ENCODE measurements at regions not wholly inside any gene's neighbourhood (a gene's known extent, or its start where the extent isn't known, plus 50 kb on each side); places are given as distances from the start of the nearest gene placed in this dataset.

DNA sequence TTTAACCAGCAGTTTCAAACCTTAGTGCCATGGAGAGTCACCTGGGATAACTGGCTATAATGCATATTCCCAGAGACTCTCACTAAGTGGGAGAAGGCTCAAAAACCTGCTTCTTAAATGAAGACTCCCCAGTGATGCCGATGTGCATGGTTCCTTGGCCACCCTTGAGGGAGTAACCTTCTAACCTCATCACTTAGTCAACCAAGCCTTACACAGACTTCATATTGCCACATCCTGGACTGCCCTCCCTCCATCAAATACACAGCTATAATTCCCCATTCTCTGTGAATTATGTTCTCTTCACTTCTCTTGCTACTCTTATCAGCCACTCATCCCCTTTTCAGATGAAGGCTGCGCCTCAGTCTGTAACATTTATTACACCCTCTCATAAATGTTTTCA, 462.9 kb upstream of the RGPD4 start:
- Histone ChIP-seq H3K27me3 (ENCODE audit: insufficient read depth, low read depth) (no peaks in the 10 kb centered on the region), H3K27ac (no peak overlapping the region), H3K9ac (no peak overlapping the region), H2AFZ (ENCODE audit: low read depth) (no peak overlapping the region), H3K4me2 (no peak overlapping the region), H3K4me1 (ENCODE audit: low read depth, poor library complexity, severe bottlenecking) (no peaks in the 10 kb centered on the region), H3K36me3 (ENCODE audit: insufficient read depth) (no peaks in the 10 kb centered on the region), H3K79me2 (ENCODE audit: insufficient read depth, low read depth) (no peaks in the 10 kb centered on the region), H4K20me1 (ENCODE audit: insufficient read depth) (no peaks in the 10 kb centered on the region), H3K4me3 (IDR thresholded peaks at IDR 0.05; ENCODE audit: insufficient read depth, low read depth, low read length) (no peak overlapping the region)
- TF ChIP-seq, protein P1, sequence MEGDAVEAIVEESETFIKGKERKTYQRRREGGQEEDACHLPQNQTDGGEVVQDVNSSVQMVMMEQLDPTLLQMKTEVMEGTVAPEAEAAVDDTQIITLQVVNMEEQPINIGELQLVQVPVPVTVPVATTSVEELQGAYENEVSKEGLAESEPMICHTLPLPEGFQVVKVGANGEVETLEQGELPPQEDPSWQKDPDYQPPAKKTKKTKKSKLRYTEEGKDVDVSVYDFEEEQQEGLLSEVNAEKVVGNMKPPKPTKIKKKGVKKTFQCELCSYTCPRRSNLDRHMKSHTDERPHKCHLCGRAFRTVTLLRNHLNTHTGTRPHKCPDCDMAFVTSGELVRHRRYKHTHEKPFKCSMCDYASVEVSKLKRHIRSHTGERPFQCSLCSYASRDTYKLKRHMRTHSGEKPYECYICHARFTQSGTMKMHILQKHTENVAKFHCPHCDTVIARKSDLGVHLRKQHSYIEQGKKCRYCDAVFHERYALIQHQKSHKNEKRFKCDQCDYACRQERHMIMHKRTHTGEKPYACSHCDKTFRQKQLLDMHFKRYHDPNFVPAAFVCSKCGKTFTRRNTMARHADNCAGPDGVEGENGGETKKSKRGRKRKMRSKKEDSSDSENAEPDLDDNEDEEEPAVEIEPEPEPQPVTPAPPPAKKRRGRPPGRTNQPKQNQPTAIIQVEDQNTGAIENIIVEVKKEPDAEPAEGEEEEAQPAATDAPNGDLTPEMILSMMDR (conservative IDR thresholded peaks at IDR 0.05; ENCODE audit: low read depth, low read length): no peak

DNA sequence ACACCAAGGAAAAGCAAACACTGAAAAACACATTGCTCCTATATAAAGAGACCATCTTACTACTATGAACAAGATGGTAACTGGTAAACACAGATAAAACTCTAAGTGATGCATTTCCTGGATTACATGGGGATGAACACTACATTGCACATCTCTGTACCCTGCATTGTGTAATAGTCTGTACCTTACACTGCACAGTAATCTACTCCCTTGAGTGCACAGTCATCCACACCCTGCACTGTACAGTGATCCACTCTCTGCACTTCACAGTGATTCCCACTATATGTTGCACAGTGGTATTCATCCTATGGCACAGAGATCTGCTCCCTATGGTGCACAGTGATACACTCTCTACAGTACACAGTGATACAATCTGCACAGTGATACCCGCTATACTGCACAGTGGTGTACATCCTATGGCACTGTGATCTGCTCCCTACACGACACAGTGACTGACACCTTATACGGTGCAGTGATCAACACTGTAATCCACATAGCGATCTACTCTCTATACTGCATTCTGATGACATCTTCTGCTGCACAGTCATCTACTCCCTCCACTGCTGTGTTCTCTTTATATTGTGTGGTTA, 462.2 kb upstream of the RGPD4 start:
- TF ChIP-seq, protein P1 (conservative IDR thresholded peaks at IDR 0.05; ENCODE audit: low read depth, low read length): no peak

DNA sequence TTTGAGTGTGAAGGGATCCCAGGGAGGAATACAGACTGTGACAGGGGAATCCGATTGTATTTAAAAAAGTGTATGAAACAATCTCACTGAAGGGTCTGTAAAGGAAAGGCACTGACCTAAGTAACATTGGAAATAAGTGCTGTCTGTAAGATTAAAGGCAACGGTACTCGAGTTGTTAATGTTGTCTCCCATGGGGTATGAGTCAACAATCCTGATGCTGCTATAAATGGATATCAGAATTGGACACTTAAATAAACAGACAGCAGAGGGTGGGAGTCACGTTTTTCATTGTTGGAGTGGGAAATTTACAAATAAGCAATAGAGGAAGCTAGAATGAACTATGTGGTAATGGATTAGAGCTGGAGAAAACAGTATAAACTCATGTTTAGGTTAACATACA, 452.4 kb upstream of the RGPD4 start:
- no peaks in the 10 kb centered on the region for H3K36me3 ChIP-seq (ENCODE audit: insufficient read depth)
- no peaks in the 10 kb centered on the region for H3K27me3 ChIP-seq (ENCODE audit: insufficient read depth, low read depth)
- no peak overlapping the region for H3K4me2 ChIP-seq
- H3K9ac ChIP-seq: no peak overlapping the region
- TF ChIP-seq, protein P1 (conservative IDR thresholded peaks at IDR 0.05; ENCODE audit: low read depth, low read length): no peak
- no peak overlapping the region for H3K27ac ChIP-seq
- no peak overlapping the region for H2AFZ ChIP-seq (ENCODE audit: low read depth)
- no peaks in the 10 kb centered on the region for H3K4me1 ChIP-seq (ENCODE audit: low read depth, poor library complexity, severe bottlenecking)
- no peaks in the 10 kb centered on the region for H3K79me2 ChIP-seq (ENCODE audit: insufficient read depth, low read depth)
- H3K4me3 ChIP-seq (IDR thresholded peaks at IDR 0.05; ENCODE audit: insufficient read depth, low read depth, low read length): no peak overlapping the region
- no peaks in the 10 kb centered on the region for H4K20me1 ChIP-seq (ENCODE audit: insufficient read depth)

More for the DNA sequence above, 462.2 kb upstream of the RGPD4 start:
- no peak overlapping the region for H3K9ac ChIP-seq
- no peaks in the 10 kb centered on the region for H3K36me3 ChIP-seq (ENCODE audit: insufficient read depth)
- no peak overlapping the region for H2AFZ ChIP-seq (ENCODE audit: low read depth)
- no peaks in the 10 kb centered on the region for H3K4me1 ChIP-seq (ENCODE audit: low read depth, poor library complexity, severe bottlenecking)
- no peak overlapping the region for H3K27ac ChIP-seq
- no peaks in the 10 kb centered on the region for H4K20me1 ChIP-seq (ENCODE audit: insufficient read depth)
- no peaks in the 10 kb centered on the region for H3K79me2 ChIP-seq (ENCODE audit: insufficient read depth, low read depth)
- no peak overlapping the region for H3K4me3 ChIP-seq (IDR thresholded peaks at IDR 0.05; ENCODE audit: insufficient read depth, low read depth, low read length)
- no peaks in the 10 kb centered on the region for H3K27me3 ChIP-seq (ENCODE audit: insufficient read depth, low read depth)
- no peak overlapping the region for H3K4me2 ChIP-seq

DNA sequence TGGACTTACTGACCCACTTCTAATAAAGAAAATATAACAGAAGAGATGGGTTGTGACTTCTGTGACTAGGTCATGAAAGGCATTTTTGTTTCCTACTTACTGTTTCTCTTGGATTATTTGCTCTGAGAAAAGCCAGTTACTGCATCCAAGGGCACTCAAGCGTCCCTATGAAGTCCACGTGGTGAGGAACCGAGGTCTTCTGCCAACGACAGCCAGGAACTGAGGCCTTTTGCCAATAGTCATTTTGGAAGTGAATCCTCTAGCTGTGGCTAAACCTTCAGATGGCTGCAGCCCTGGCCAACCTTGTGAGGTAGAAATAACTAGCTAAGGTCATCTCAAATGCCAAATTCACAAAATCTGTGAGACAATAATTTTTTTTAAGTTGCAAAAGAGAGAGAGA, 449.8 kb upstream of the RGPD4 start:
- Histone ChIP-seq H3K4me2 (no peak overlapping the region), H3K9ac (no peak overlapping the region), H3K36me3 (ENCODE audit: insufficient read depth) (no peaks in the 10 kb centered on the region), H3K79me2 (ENCODE audit: insufficient read depth, low read depth) (no peaks in the 10 kb centered on the region), H2AFZ (ENCODE audit: low read depth) (no peak overlapping the region), H3K27ac (no peak overlapping the region), H3K27me3 (ENCODE audit: insufficient read depth, low read depth) (no peaks in the 10 kb centered on the region), H3K4me3 (IDR thresholded peaks at IDR 0.05; ENCODE audit: insufficient read depth, low read depth, low read length) (no peak overlapping the region), H4K20me1 (ENCODE audit: insufficient read depth) (no peaks in the 10 kb centered on the region), H3K4me1 (ENCODE audit: low read depth, poor library complexity, severe bottlenecking) (no peaks in the 10 kb centered on the region)
- TF ChIP-seq, protein P1 (conservative IDR thresholded peaks at IDR 0.05; ENCODE audit: low read depth, low read length): no peak
